ENCODE measurements at regions not wholly inside any gene's neighbourhood (a gene's known extent, or its start where the extent isn't known, plus 50 kb on each side); places are given as distances from the start of the nearest gene placed in this dataset.

GRCh38 chr6:138664745-138665144, 108.8 kb upstream of the CCDC28A start:
- TF ChIP-seq POLR2A (IDR thresholded peaks at IDR 0.05; ENCODE audit: low read depth, low read length) (no peak), PAX5 (IDR thresholded peaks at IDR 0.05; ENCODE audit: insufficient read depth, low read length, severe bottlenecking) (no peak), TAF1 (IDR thresholded peaks at IDR 0.05; ENCODE audit: low read depth, low read length) (no peak)
